Mesendoderm (in vitro differentiated cells): ENCODE measurements at regions not wholly inside any gene's neighbourhood (a gene's known extent, or its start where the extent isn't known, plus 50 kb on each side); places are given as distances from the start of the nearest gene placed in this dataset.

Experiments
- DNase-seq: peaks from one replicate; pipeline ENCODE4 v3.0.0; 2013
- H2AK5ac ChIP-seq: 2 replicates; pipeline ENCODE4 v1.6.1; 2013; ENCODE audit warnings: low read length, inconsistent platforms
- H2BK120ac ChIP-seq: 2 replicates; pipeline ENCODE4 v1.6.1; 2013; ENCODE audit warnings: low read depth, mild to moderate bottlenecking, low read length, moderate library complexity, mixed read lengths
- H2BK15ac ChIP-seq: replicated peaks from 2 replicates; pipeline ENCODE4 v1.6.1; 2013; ENCODE audit warnings: low read depth, mild to moderate bottlenecking, moderate library complexity
- H2BK5ac ChIP-seq: 2 replicates; pipeline ENCODE4 v1.6.1; 2013; ENCODE audit warnings: low read length, inconsistent platforms
- H3K18ac ChIP-seq: 2 replicates; pipeline ENCODE4 v1.6.1; 2013; ENCODE audit warnings: mild to moderate bottlenecking, low read length, mixed read lengths
- H3K23ac ChIP-seq: one replicate; pipeline ENCODE4 v1.6.1; 2013; ENCODE audit warnings: low read length
- H3K27ac ChIP-seq: 2 replicates; pipeline ENCODE4 v1.5.1; 2013; ENCODE audit warnings: low read depth, mild to moderate bottlenecking, inconsistent platforms, low read length, moderate library complexity
- H3K27me3 ChIP-seq: 2 replicates; pipeline ENCODE4 v1.6.1; 2013; ENCODE audit warnings: low read length, control low read depth, mild to moderate bottlenecking, inconsistent platforms; ENCODE audit not compliant: insufficient read depth, poor library complexity
- H3K36me3 ChIP-seq: 2 replicates; pipeline ENCODE4 v1.6.1; 2013; ENCODE audit warnings: low read length, inconsistent platforms; ENCODE audit not compliant: control insufficient read depth, insufficient read depth
- H3K4ac ChIP-seq: one replicate; pipeline ENCODE4 v1.6.1; 2013; ENCODE audit warnings: low read depth, mild to moderate bottlenecking, low read length, moderate library complexity
- H3K4me1 ChIP-seq: 2 replicates; pipeline ENCODE4 v1.6.1; 2013; ENCODE audit warnings: low read depth, low read length, inconsistent platforms; ENCODE audit not compliant: control insufficient read depth
- H3K4me2 ChIP-seq: 2 replicates; pipeline ENCODE4 v1.6.1; 2013; ENCODE audit warnings: low read length
- H3K4me3 ChIP-seq: 2 replicates; pipeline ENCODE4 v1.5.1; 2013; ENCODE audit warnings: mild to moderate bottlenecking, low read length
- H3K56ac ChIP-seq: one replicate; pipeline ENCODE4 v1.6.1; 2013; ENCODE audit warnings: low read length
- H3K79me1 ChIP-seq: 2 replicates; pipeline ENCODE4 v1.6.1; 2013; ENCODE audit warnings: low read length, inconsistent platforms
- H3K79me2 ChIP-seq: 2 replicates; pipeline ENCODE4 v1.6.1; 2013; ENCODE audit warnings: mild to moderate bottlenecking, low read length; ENCODE audit not compliant: control insufficient read depth, insufficient read depth
- H3K9ac ChIP-seq: 2 replicates; pipeline ENCODE4 v1.6.1; 2013; ENCODE audit warnings: low read length, inconsistent platforms
- H4K5ac ChIP-seq: one replicate; pipeline ENCODE4 v1.6.1; 2013; ENCODE audit warnings: low read length
- H4K8ac ChIP-seq: one replicate; pipeline ENCODE4 v1.6.1; 2013; ENCODE audit warnings: low read depth, mild to moderate bottlenecking, control low read depth, low read length, moderate library complexity
- WGBS: extraction: QIAGEN DNeasy Blood & Tissue Kit; methylation state at CpG from one replicate; pipeline ENCODE4 v1.1.7; 2013; ENCODE audit warnings: low lambda C conversion rate, missing lambda C conversion rate; ENCODE audit not compliant: insufficient coverage; ENCODE audit errors: extremely low coverage; 5-methylcytosine and 5-hydroxymethylcytosine counted together

GRCh38 chr9:109585796-109586195, 87.7 kb upstream of the PTPN3 start:
- Histone ChIP-seq H4K8ac (no peak overlapping the region), H3K79me1 (no peaks in the 10 kb centered on the region), H3K4me2 (no peak overlapping the region), H3K4me3 (no peak overlapping the region), H3K9ac (no peak overlapping the region), H3K23ac (no peak overlapping the region), H3K79me2 (no peaks in the 10 kb centered on the region), H3K4me1 (no peaks in the 10 kb centered on the region), H3K18ac (no peak overlapping the region), H3K27ac (no peak overlapping the region), H2BK5ac (no peak overlapping the region), H4K5ac (no peak overlapping the region), H2AK5ac (no peak overlapping the region), H3K27me3 (no peaks in the 10 kb centered on the region), H2BK15ac (no peak overlapping the region), H3K36me3 (no peaks in the 10 kb centered on the region), H3K56ac (no peak overlapping the region), H3K4ac (no peak overlapping the region), H2BK120ac (no peak overlapping the region)
- WGBS: no CpG with 5 or more reads among the region's 7 CpGs
- DNase-seq: no peak

GRCh38 chr9:109586993-109587392, 88.9 kb upstream of the PTPN3 start:
- Histone ChIP-seq H2BK5ac (no peak overlapping the region), H3K79me1 (no peaks in the 10 kb centered on the region)
- no CpG with 5 or more reads among the region's 4 CpGs for WGBS

GRCh38 chr9:109588415-109588814, 90.3 kb upstream of the PTPN3 start:
- Histone ChIP-seq H2BK120ac (no peak overlapping the region), H2BK15ac (no peak overlapping the region), H2AK5ac (no peak overlapping the region), H3K56ac (no peak overlapping the region), H3K79me2 (no peaks in the 10 kb centered on the region), H3K23ac (no peak overlapping the region), H2BK5ac (no peak overlapping the region), H3K79me1 (no peaks in the 10 kb centered on the region), H3K4me3 (no peak overlapping the region), H3K36me3 (no peaks in the 10 kb centered on the region), H3K27ac (no peak overlapping the region), H4K5ac (no peak overlapping the region), H3K9ac (no peak overlapping the region), H3K27me3 (no peaks in the 10 kb centered on the region), H3K18ac (no peak overlapping the region), H3K4me2 (no peak overlapping the region), H4K8ac (no peak overlapping the region), H3K4me1 (no peaks in the 10 kb centered on the region), H3K4ac (no peak overlapping the region)
- DNase-seq: no peak
- WGBS: no CpG with 5 or more reads among the region's 3 CpGs

More at GRCh38 chr9:109586993-109587392, 88.9 kb upstream of the PTPN3 start:
- Histone ChIP-seq H3K4me1 (no peaks in the 10 kb centered on the region), H3K79me2 (no peaks in the 10 kb centered on the region), H2BK120ac (no peak overlapping the region), H3K56ac (no peak overlapping the region), H3K36me3 (no peaks in the 10 kb centered on the region), H3K18ac (no peak overlapping the region), H3K4ac (no peak overlapping the region), H3K27ac (no peak overlapping the region), H3K9ac (no peak overlapping the region), H4K5ac (no peak overlapping the region), H3K4me2 (no peak overlapping the region), H3K4me3 (no peak overlapping the region), H2BK15ac (no peak overlapping the region), H3K27me3 (no peaks in the 10 kb centered on the region), H3K23ac (no peak overlapping the region), H2AK5ac (no peak overlapping the region), H4K8ac (no peak overlapping the region)
- DNase-seq: peak; percentile 12

GRCh38 chr9:109590966-109591365, 92.9 kb upstream of the PTPN3 start:
- H3K18ac ChIP-seq: no peak overlapping the region
- H4K5ac ChIP-seq: no peak overlapping the region
- no peak overlapping the region for H2AK5ac ChIP-seq
- no peaks in the 10 kb centered on the region for H3K79me1 ChIP-seq
- no peak overlapping the region for H3K23ac ChIP-seq
- no peaks in the 10 kb centered on the region for H3K36me3 ChIP-seq
- H2BK5ac ChIP-seq: no peak overlapping the region
- H3K56ac ChIP-seq: no peak overlapping the region
- H3K4me2 ChIP-seq: no peak overlapping the region
- DNase-seq: no peak
- H4K8ac ChIP-seq: no peak overlapping the region
- H3K9ac ChIP-seq: no peak overlapping the region
- no peaks in the 10 kb centered on the region for H3K27me3 ChIP-seq
- no peak overlapping the region for H3K27ac ChIP-seq
- no peak overlapping the region for H2BK120ac ChIP-seq
- H3K79me2 ChIP-seq: no peaks in the 10 kb centered on the region
- no peak overlapping the region for H3K4ac ChIP-seq
- no peak overlapping the region for H3K4me3 ChIP-seq
- no peak overlapping the region for H2BK15ac ChIP-seq
- H3K4me1 ChIP-seq: no peaks in the 10 kb centered on the region
- no CpG with 5 or more reads among the region's 5 CpGs for WGBS

GRCh38 chr9:109591691-109592090, 93.6 kb upstream of the PTPN3 start:
- Histone ChIP-seq H3K4me2 (no peak overlapping the region), H3K79me1 (no peaks in the 10 kb centered on the region), H4K5ac (no peak overlapping the region), H3K4me1 (no peaks in the 10 kb centered on the region), H3K56ac (no peak overlapping the region), H2BK15ac (no peak overlapping the region), H2BK5ac (no peak overlapping the region), H3K36me3 (no peaks in the 10 kb centered on the region), H3K4ac (no peak overlapping the region), H3K9ac (no peak overlapping the region), H3K4me3 (no peak overlapping the region), H3K23ac (no peak overlapping the region), H3K27ac (no peak overlapping the region), H3K18ac (no peak overlapping the region), H4K8ac (no peak overlapping the region), H3K79me2 (no peaks in the 10 kb centered on the region), H2AK5ac (no peak overlapping the region), H3K27me3 (no peaks in the 10 kb centered on the region), H2BK120ac (no peak overlapping the region)
- DNase-seq: no peak
- WGBS: no CpG with 5 or more reads among the region's 2 CpGs

- Histone ChIP-seq H2BK120ac (no peak overlapping the region), H3K79me1 (no peaks in the 10 kb centered on the region), H3K56ac (no peak overlapping the region), H3K4me1 (no peaks in the 10 kb centered on the region), H3K27me3 (no peaks in the 10 kb centered on the region), H4K5ac (no peak overlapping the region), H3K79me2 (no peaks in the 10 kb centered on the region), H3K23ac (no peak overlapping the region), H2BK15ac (no peak overlapping the region), H2AK5ac (no peak overlapping the region), H3K4me2 (no peak overlapping the region), H3K18ac (no peak overlapping the region), H4K8ac (no peak overlapping the region), H2BK5ac (no peak overlapping the region), H3K36me3 (no peaks in the 10 kb centered on the region), H3K27ac (no peak overlapping the region), H3K4me3 (no peak overlapping the region), H3K4ac (no peak overlapping the region), H3K9ac (no peak overlapping the region)
- no CpG with 5 or more reads among the region's 5 CpGs for WGBS
- DNase-seq: no peak
Observed at GRCh38 chr9:109593612-109594011, 95.5 kb upstream of the PTPN3 start.
